ENCODE measurements at regions not wholly inside any gene's neighbourhood (a gene's known extent, or its start where the extent isn't known, plus 50 kb on each side); places are given as distances from the start of the nearest gene placed in this dataset.

DNA sequence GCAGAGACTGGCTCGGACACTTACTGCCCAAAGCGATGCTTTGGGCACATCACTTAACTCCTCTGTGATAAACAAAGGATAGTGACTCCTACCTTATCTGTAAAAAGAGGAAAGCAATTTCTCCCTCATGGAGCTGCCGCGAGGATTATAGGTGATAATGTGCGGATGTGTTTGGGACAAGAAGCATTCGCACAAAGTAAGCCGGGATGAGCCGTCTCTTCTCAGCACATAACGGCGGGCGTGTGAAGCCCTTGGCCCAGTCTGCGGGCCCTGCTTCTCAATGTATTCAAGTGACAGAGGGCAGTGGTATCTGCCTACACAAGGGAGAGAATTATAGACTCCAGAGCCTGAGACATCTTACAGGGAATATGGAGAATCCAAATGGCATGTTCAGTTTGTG lies 550.3 kb upstream of the CPEB2 start:
- Histone ChIP-seq H3K27ac (no peak overlapping the region), H3K9me3 (ENCODE audit: severe bottlenecking) (no peaks in the 10 kb centered on the region), H3K27me3 (ENCODE audit: insufficient read depth, low read depth, severe bottlenecking) (no peaks in the 10 kb centered on the region), H3K36me3 (no peaks in the 10 kb centered on the region), H3K4me3 (ENCODE audit: low read depth, low read length) (no peak overlapping the region)
- TF ChIP-seq, protein P1, sequence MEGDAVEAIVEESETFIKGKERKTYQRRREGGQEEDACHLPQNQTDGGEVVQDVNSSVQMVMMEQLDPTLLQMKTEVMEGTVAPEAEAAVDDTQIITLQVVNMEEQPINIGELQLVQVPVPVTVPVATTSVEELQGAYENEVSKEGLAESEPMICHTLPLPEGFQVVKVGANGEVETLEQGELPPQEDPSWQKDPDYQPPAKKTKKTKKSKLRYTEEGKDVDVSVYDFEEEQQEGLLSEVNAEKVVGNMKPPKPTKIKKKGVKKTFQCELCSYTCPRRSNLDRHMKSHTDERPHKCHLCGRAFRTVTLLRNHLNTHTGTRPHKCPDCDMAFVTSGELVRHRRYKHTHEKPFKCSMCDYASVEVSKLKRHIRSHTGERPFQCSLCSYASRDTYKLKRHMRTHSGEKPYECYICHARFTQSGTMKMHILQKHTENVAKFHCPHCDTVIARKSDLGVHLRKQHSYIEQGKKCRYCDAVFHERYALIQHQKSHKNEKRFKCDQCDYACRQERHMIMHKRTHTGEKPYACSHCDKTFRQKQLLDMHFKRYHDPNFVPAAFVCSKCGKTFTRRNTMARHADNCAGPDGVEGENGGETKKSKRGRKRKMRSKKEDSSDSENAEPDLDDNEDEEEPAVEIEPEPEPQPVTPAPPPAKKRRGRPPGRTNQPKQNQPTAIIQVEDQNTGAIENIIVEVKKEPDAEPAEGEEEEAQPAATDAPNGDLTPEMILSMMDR (IDR thresholded peaks at IDR 0.05; ENCODE audit: low read depth, low read length): no peak
- DNase-seq: no peak

DNA sequence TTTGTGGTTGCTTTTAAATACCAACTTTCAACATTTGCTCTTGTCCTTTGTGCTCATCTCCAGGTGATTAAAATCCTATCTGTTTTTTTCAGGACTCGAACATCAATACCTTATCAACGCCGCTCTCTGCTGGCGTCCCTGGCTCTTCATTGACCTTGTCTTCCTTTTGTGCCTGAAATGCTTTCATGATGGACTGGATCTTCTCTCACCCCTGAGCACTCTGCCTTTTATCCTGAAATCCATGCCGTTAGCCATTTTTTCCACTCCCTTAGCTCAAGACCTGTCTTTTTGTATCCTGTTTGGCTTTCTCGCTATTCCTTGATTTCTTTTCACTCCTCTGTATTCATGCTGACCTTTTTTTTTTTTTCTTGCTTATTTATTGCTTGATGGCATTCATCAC lies 549.5 kb upstream of the CPEB2 start:
- Histone ChIP-seq H3K9me3 (ENCODE audit: severe bottlenecking) (no peaks in the 10 kb centered on the region), H3K36me3 (no peaks in the 10 kb centered on the region), H3K4me3 (ENCODE audit: low read depth, low read length) (no peak overlapping the region), H3K27me3 (ENCODE audit: insufficient read depth, low read depth, severe bottlenecking) (no peaks in the 10 kb centered on the region), H3K27ac (no peak overlapping the region)
- DNase-seq: no peak
- TF ChIP-seq, protein P1 (IDR thresholded peaks at IDR 0.05; ENCODE audit: low read depth, low read length): no peak

DNA sequence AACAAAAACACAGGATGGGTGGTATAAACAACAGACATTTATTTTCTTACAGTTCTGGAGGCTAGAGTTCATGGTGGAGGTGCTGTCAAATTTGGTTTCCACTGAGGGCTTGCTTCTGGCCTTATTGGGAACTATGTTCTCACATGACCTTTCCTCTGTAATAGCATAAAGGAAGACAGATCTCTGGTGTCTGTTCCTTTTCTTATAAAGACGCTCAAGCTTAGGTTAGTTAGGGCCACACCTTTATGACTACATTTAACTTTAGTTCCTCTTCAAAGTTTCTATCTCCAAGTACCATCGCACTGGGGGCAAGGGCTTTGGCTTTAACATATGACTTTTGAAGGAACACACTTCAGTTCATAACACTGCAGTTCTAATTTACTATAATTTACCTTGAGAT lies 543.8 kb upstream of the CPEB2 start:
- no peak overlapping the region for H3K4me3 ChIP-seq (ENCODE audit: low read depth, low read length)
- H3K36me3 ChIP-seq: no peaks in the 10 kb centered on the region
- no peaks in the 10 kb centered on the region for H3K9me3 ChIP-seq (ENCODE audit: severe bottlenecking)
- H3K27me3 ChIP-seq (ENCODE audit: insufficient read depth, low read depth, severe bottlenecking): no peaks in the 10 kb centered on the region
- no peak overlapping the region for H3K27ac ChIP-seq
- DNase-seq: no peak
- TF ChIP-seq, protein P1 (IDR thresholded peaks at IDR 0.05; ENCODE audit: low read depth, low read length): no peak

DNA sequence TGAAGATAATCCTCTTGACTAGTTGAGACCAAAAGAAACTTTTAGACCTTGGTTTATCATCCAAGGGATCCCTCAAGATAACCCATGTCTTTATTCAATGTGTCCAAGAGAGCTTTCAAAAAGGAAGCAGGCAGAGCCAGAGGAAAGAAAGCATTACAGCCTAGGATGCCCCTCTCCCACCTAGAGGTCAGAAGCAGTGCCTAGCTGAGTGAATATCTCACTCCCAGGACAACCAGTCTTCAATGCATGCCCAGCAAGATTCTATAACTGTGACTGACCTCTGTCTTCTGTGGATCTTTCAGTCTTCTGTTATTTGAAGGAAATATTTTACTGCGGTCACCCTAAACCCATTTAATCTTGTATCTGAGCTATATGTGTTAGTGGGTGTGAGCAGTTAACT lies 537.2 kb upstream of the CPEB2 start:
- Histone ChIP-seq H3K9me3 (ENCODE audit: severe bottlenecking) (no peaks in the 10 kb centered on the region), H3K4me3 (ENCODE audit: low read depth, low read length) (no peak overlapping the region), H3K27me3 (ENCODE audit: insufficient read depth, low read depth, severe bottlenecking) (no peaks in the 10 kb centered on the region), H3K36me3 (no peaks in the 10 kb centered on the region), H3K27ac (no peak overlapping the region)
- DNase-seq: no peak
- TF ChIP-seq, protein P1 (IDR thresholded peaks at IDR 0.05; ENCODE audit: low read depth, low read length): no peak

DNA sequence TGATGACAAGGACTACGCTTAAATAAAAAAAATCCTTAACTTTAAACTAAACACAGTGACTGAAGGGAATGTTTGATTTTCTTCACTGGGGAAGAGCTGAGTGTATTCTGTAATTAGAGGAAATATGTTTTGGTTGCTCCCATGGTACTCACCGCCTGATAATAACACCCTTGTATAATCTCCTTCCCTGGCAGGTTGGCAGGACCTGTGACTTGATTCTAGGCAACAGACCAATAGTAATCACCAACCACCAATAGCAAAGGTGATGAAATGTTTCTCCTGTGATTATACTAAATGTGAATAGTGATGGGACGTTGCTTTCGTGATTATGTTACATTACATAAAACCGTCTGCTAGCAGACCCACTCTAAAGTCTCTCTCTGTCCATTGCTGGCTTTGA lies 536.8 kb upstream of the CPEB2 start:
- H3K9me3 ChIP-seq (ENCODE audit: severe bottlenecking): no peaks in the 10 kb centered on the region
- H3K4me3 ChIP-seq (ENCODE audit: low read depth, low read length): no peak overlapping the region
- H3K36me3 ChIP-seq: no peaks in the 10 kb centered on the region
- TF ChIP-seq, protein P1 (IDR thresholded peaks at IDR 0.05; ENCODE audit: low read depth, low read length): no peak
- no peaks in the 10 kb centered on the region for H3K27me3 ChIP-seq (ENCODE audit: insufficient read depth, low read depth, severe bottlenecking)
- H3K27ac ChIP-seq: no peak overlapping the region
- DNase-seq: no peak

DNA sequence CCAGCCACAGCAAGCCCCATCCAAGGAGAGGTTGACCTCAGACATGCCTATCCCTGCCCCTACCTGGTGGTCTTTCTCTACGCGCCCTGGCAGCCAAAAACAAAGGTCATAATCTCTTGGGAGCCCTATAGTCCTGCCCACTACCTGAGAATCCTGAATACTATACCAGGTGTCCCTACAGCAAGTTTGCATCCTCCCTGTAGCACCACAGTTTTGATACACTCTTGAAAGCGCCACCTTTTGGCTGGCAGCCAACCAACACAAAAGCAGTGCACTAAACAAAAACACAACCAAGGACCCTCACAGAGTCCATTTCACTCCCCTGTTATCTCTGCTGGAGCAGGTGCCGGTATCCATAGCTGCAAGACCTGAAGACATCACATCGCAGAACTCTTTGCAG lies 523.8 kb upstream of the CPEB2 start:
- TF ChIP-seq, protein P1 (IDR thresholded peaks at IDR 0.05; ENCODE audit: low read depth, low read length): no peak
- Histone ChIP-seq H3K4me3 (ENCODE audit: low read depth, low read length) (no peak overlapping the region), H3K27me3 (ENCODE audit: insufficient read depth, low read depth, severe bottlenecking) (no peaks in the 10 kb centered on the region), H3K9me3 (ENCODE audit: severe bottlenecking) (no peaks in the 10 kb centered on the region), H3K36me3 (no peaks in the 10 kb centered on the region), H3K27ac (no peak overlapping the region)
- no peak for DNase-seq
